HG02885 (cell line): ENCODE measurements at regions not wholly inside any gene's neighbourhood (a gene's known extent, or its start where the extent isn't known, plus 50 kb on each side); places are given as distances from the start of the nearest gene placed in this dataset.
"Not testable (repeated sequence)": the region's sequence is repeated elsewhere in the genome, so short reads cannot be mapped to it uniquely, and the experiment has no call there.

Experiments
- ATAC-seq: cut with Tn5 transposase; IDR thresholded peaks from one replicate; pipeline ENCODE4 v1.9.1; 2021; ENCODE audit warnings: mild to moderate bottlenecking; ENCODE audit not compliant: unreplicated experiment, poor library complexity

GRCh38 chr7:121505021-121505420, 108.9 kb upstream of the FAM3C start:
- ATAC-seq = no peak

DNA sequence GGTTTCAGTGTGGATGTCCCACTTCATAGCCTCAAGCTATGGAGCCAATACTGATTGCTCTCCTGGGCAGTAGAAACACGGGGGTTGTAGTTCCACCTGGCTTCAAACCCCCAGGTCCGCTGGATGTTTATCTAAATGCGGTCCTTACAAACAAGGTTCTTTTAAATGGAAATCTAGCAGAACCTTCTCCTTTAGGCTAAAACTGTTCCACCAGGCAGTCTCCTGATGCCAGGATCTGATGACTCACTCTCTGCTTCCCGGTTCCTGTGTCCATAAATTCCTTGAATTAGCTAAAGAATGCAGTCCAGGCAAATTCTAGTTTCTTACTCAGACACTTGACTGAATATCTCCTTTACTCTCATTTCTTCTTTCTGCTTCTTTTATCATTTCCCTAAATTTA, 108.4 kb upstream of the FAM3C start:
- ATAC-seq = no peak

GRCh38 chr7:121503730-121504129, 107.6 kb upstream of the FAM3C start:
- ATAC-seq = no peak

DNA sequence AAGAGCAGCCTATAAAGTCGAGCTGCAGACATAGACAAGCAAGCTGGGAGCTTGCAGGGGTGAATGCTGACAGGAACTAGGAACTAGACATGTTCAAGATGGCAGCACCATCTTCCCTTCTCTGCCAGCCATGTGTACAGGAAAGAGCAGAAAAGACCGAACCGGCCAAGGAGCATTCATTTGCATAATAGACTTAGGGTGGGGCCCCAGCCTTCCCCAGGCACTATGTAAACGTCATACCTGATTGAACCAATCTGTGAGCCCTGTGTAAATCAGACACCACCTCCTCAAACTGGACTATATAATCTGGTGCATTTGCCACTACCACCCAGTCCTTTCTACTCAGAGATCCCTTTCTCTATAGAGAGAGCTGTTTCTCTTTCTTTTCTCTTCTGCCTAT, 106.9 kb upstream of the FAM3C start:
- ATAC-seq = no peak

GRCh38 chr7:121501566-121501965, 105.5 kb upstream of the FAM3C start:
- no peak for ATAC-seq

DNA sequence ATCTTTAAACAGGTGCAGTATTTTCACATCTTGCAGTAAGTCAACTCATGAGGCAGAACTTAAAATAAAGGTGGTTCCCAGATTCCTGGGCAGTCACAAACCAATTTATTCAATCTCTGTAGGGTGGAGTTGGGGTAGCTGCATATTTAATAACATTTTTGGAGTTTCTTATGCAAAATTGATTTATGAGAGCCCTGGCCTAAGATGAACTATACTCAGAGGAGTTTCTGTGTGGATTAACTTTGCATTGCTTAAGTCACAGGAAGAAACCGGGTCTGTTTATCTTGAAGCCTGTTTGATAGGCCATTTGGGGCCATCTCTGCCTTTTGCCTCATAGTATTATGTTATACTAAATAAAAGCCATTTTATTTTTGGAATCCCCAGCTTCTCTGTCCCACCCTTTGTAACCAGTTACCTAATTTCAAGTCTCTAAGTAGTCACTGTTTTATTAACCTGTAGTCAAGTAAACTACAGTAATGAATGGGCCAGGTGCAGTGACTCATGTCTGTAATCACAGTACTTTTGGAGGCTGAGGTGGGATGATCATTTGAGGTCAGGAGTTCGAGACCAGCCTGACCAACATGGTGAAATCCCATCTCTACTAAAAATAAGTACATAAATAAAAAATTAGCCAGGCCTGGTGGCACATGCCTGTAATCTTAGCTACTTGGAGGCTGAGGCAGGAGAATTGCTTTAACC, 104.4 kb upstream of the FAM3C start:
- no peak for ATAC-seq

- peak; percentile 45 for ATAC-seq
Measured at GRCh38 chr7:121499624-121500023, 103.5 kb upstream of the FAM3C start.

DNA sequence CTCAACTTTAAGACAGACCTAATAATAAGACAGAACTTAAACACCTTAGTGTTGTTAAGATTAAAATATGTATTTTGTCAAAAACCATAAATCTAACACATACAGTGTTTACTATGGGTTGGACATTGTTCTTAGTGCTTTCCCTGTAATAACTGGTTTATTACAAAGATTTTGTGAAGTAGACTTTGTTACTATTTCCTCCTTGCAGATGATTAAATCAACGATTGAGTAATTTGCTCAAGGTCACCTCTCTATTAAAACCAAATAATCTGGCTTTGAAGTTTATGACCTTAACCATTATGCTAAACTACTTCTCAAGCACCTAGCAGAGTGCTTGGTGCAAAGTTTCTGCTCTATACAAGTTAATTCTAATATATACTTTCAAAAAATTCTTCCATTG, 102.7 kb upstream of the FAM3C start:
- ATAC-seq = no peak

- ATAC-seq = not testable (repeated sequence)
Measured at GRCh38 chr7:121497545-121497944, 101.4 kb upstream of the FAM3C start.

- no peak for ATAC-seq
Measured at GRCh38 chr7:121494516-121494915, 98.4 kb upstream of the FAM3C start.

DNA sequence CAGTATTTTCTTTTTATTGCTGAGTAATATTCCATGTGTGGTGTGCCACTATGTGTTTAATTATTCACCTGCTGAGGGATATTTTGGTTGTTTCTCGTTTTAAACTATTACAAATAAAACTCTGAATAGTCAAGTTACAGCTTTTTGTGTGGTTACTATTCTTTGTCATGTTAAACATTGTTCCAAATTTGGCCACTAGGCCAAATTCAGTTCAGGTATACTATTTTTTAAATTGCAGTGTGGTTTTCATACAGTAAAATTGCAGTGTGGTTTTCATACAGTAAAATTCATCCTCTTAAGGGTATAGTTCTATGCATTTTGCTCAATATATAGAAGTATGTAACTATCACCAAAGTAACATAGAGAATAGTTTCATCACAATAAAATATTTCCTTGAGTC, 97.4 kb upstream of the FAM3C start:
- ATAC-seq = no peak

- no peak for ATAC-seq
Measured at GRCh38 chr7:121490309-121490708, 94.2 kb upstream of the FAM3C start.

- ATAC-seq = no peak
Measured at GRCh38 chr7:121489440-121489839, 93.3 kb upstream of the FAM3C start.

- no peak for ATAC-seq
Measured at GRCh38 chr7:121488111-121488650, 92.1 kb upstream of the FAM3C start.

DNA sequence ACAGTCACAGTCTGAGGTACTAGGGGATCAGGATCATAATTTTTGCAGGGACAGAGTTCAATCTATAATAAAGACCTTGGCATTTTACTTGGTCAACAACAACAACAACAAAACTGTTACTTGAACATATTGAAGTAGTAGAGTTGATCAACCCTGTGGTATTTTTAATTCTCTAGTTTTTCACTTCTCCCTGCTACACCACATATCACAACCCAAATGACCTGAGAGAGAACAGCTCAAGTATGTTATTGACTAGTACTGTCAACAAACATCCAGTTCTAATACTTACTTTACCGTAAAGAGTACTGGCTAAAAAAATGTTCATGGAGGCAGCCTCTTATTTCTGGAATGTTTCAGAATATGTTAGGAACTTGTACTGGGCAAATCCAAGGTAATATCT, 90.5 kb upstream of the FAM3C start:
- no peak for ATAC-seq

- ATAC-seq = no peak
Measured at GRCh38 chr7:121485467-121486243, 89.5 kb upstream of the FAM3C start.

- no peak for ATAC-seq
Measured at GRCh38 chr7:121484089-121484763, 88.1 kb upstream of the FAM3C start.

- no peak for ATAC-seq
Measured at GRCh38 chr7:121480566-121481335, 84.6 kb upstream of the FAM3C start.

DNA sequence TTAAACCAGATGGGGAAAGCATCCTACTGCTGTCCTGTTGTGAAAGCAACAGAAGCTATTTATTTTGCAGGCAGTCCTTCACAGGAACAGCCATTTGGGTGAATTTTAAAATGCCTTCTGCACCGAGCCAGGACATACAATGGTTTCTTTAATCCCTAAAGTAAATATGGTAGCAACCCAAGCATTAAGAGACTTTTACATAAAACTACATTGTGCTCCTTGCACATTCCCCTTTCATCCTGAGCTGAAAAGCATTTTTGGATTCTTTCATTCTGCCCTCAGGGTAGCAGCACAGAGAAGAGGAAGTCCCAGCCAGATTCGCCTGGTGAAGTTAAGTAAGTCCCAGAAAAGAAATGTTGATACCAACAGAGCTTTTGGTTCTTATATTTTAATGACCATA, 84.0 kb upstream of the FAM3C start:
- no peak for ATAC-seq

DNA sequence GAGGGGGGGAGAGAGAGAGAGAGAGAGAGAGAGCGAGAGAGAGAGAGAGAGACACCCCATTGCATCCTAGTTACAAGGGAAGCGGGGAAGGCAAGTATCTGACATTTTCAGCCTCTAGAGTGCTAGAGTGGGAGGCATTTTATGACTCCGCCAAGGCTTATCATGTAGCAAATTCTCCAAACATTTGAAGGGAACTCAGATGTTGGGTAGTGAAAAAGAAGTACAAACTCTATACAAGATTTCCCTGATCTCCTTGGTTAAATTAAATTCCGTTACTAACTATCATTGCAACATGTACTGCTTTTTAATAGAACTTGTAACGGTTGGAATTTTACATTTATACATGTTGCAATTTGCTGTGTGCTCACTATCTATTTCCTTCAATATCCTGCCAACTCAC, 83.4 kb upstream of the FAM3C start:
- ATAC-seq = no peak
